K562 (cell line): ENCODE measurements at regions not wholly inside any gene's neighbourhood (a gene's known extent, or its start where the extent isn't known, plus 50 kb on each side); places are given as distances from the start of the nearest gene placed in this dataset.
"Not testable (repeated sequence)": the region's sequence is repeated elsewhere in the genome, so short reads cannot be mapped to it uniquely, and the experiment has no call there.

Source experiments
- ATAC-seq: fragments of 200-7000 bp; cut with Tn5 transposase; 3 replicates; pipeline ENCODE4 v1.9.1; 2020; ENCODE audit warnings: moderate library complexity
- BruUV-seq: library from RNA; stranded (reverse); fragments of 400-500 nt; replicated peaks from 2 replicates; lab custom pipeline; 2021; lab: Mats Ljungman, UMichigan
- CTCF ChIA-PET: fragments of 300-600 bp; formaldehyde crosslinking; extraction: SDS; loops from one replicate; lab custom pipeline; 2021; ENCODE audit warnings: low intra/inter-chr PET ratio; lab: Yijun Ruan, JAX
- POLR2A ChIA-PET: fragments of 300-600, 350-650 bp; sonication (Branson Sonifier 250); formaldehyde crosslinking; extraction: SDS; loops from one replicate; lab custom pipeline; 2021; ENCODE audit warnings: antibody characterized with exemption, inconsistent platforms; lab: Yijun Ruan, JAX
- DNase-seq, 4 experiments: peaks; one replicate each; pipeline versions ENCODE4 v3.0.0 to v3.0.0-alpha.2; 2011 to 2018; ENCODE audit warnings: low spot score in 3 of 4, mixed read lengths in 3 of 4; ENCODE audit errors: extremely low read depth in 1 of 4
- FAIRE-seq: peaks from 2 replicates; lab custom pipeline; 2011; peaks lifted over from hg19 to GRCh38; lab: Jason Lieb, UNC
- H2AFZ ChIP-seq: 2 replicates; pipeline ENCODE4 v1.6.0; 2011; ENCODE audit warnings: low read depth, low read length, control low read depth, inconsistent platforms
- H3K27ac ChIP-seq: fragments of 200-600 bp; 3 replicates; pipeline ENCODE4 v1.8.0; 2011; ENCODE audit warnings: low read depth, mild to moderate bottlenecking, control low read depth, inconsistent platforms, low read length, moderate library complexity, mixed read lengths; ENCODE audit errors: extremely low read depth
- H3K27me3 ChIP-seq, 2 experiments: fragments of 300-600 bp in 1 of 2; 2 replicates in 1 of 2; 3 replicates in 1 of 2; pipeline versions ENCODE4 v1.6.0 to v1.8.0; 2011; ENCODE audit warnings: inconsistent platforms in 2 of 2, low read length in 2 of 2, mild to moderate bottlenecking in 1 of 2, mixed read lengths in 1 of 2, moderate library complexity in 1 of 2; ENCODE audit not compliant: control insufficient read depth in 2 of 2, insufficient read depth in 2 of 2
- H3K36me3 ChIP-seq: fragments of 300-600 bp; 3 replicates; pipeline ENCODE4 v1.8.0; 2011; ENCODE audit warnings: mild to moderate bottlenecking, low read length, inconsistent platforms; ENCODE audit not compliant: control insufficient read depth, insufficient read depth
- H3K4me1 ChIP-seq, 2 experiments: fragments of 200-600 bp in 1 of 2; replicated peaks in 1 of 2; 2 replicates in 1 of 2; 3 replicates in 1 of 2; pipeline versions ENCODE4 v1.5.1 to v1.8.0; 2011; ENCODE audit warnings: inconsistent platforms in 2 of 2, low read length in 2 of 2, mild to moderate bottlenecking in 1 of 2, mixed read lengths in 1 of 2, moderate library complexity in 1 of 2; ENCODE audit not compliant: control insufficient read depth in 2 of 2, insufficient read depth in 2 of 2
- H3K4me2 ChIP-seq: 2 replicates; pipeline ENCODE4 v1.6.1; 2011; ENCODE audit warnings: low read length, control low read depth, inconsistent platforms, mixed read lengths; ENCODE audit not compliant: insufficient read depth
- H3K4me3 ChIP-seq: fragments of 200-600 bp; sonication (generic), shearing (Covaris generic); 2 replicates; pipeline ENCODE4 v1.5.1; 2016; ENCODE audit warnings: control low read depth, inconsistent platforms
- H3K79me2 ChIP-seq: fragments of 200-600 bp; 3 replicates; pipeline ENCODE4 v1.8.0; 2011; ENCODE audit warnings: low read length, inconsistent platforms; ENCODE audit not compliant: control insufficient read depth, insufficient read depth
- H3K9ac ChIP-seq, 2 experiments: 2 replicates each; pipeline versions ENCODE4 v1.6.0 to v1.6.1; 2011; ENCODE audit warnings: low read depth in 2 of 2, low read length in 2 of 2, control low read depth in 1 of 2, inconsistent platforms in 1 of 2, mild to moderate bottlenecking in 1 of 2, mixed read lengths in 1 of 2; ENCODE audit not compliant: insufficient read depth in 1 of 2
- H3K9me1 ChIP-seq: one replicate; pipeline ENCODE4 v1.6.0; 2011; ENCODE audit warnings: inconsistent platforms, mild to moderate bottlenecking, low read length, moderate library complexity; ENCODE audit not compliant: control insufficient read depth, insufficient read depth
- H3K9me3 ChIP-seq: replicated peaks from 2 replicates; pipeline ENCODE4 v1.5.1; 2011; ENCODE audit warnings: low read depth, low read length, inconsistent platforms; ENCODE audit not compliant: control insufficient read depth, insufficient read depth
- H4K20me1 ChIP-seq: replicated peaks from 2 replicates; pipeline ENCODE4 v1.6.1; 2011; ENCODE audit warnings: low read length, inconsistent platforms, mixed read lengths; ENCODE audit not compliant: control insufficient read depth, insufficient read depth
- CBX5 ChIP-seq: IDR thresholded peaks from 2 replicates; pipeline ENCODE4 v1.6.1; 2014; ENCODE audit warnings: low read depth, borderline replicate concordance
- ELF2 ChIP-seq: fragments of 250-450 bp; sonication (Bioruptor Pico); IDR thresholded peaks from 2 replicates; pipeline ENCODE4 v1.5.0; 2021; ENCODE audit warnings: mild to moderate bottlenecking
- KLF10 ChIP-seq: fragments of 250-450 bp; sonication (Bioruptor Pico); IDR thresholded peaks from 2 replicates; pipeline ENCODE4 v1.6.1; 2021; ENCODE audit warnings: matching md5 sums
- MCM3 ChIP-seq: fragments of 450-650 bp; IDR thresholded peaks from 2 replicates; pipeline ENCODE4 v1.6.1; 2016
- MXD1 ChIP-seq: fragments of 250-450 bp; sonication (Bioruptor Pico); IDR thresholded peaks from 2 replicates; pipeline ENCODE4 v1.8.0; 2021; ENCODE audit warnings: borderline replicate concordance, mild to moderate bottlenecking, moderate library complexity; ENCODE audit not compliant: poor library complexity, severe bottlenecking
- NCOA1 ChIP-seq: fragments of 450-650 bp; IDR thresholded peaks from 2 replicates; pipeline ENCODE4 v1.6.1; 2016; ENCODE audit warnings: low read depth
- NCOA2 ChIP-seq, 2 experiments: fragments of 450-650 bp; IDR thresholded peaks; 2 replicates each; pipeline ENCODE4 v1.6.1; 2018; ENCODE audit warnings: mild to moderate bottlenecking in 2 of 2, moderate library complexity in 1 of 2; ENCODE audit not compliant: partially characterized antibody in 2 of 2
- NCOA6 ChIP-seq: fragments of 450-650 bp; IDR thresholded peaks from 2 replicates; pipeline ENCODE4 v1.6.1; 2017; ENCODE audit warnings: mild to moderate bottlenecking
- NR2C2 ChIP-seq, 2 experiments: fragments of 200-800 bp in 1 of 2; sonication (Bioruptor generic) in 1 of 2; sonication (generic) in 1 of 2; formaldehyde crosslinking in 1 of 2; IDR thresholded peaks; 2 replicates each; pipeline versions ENCODE4 v1.6.1 to v1.8.0; 2016 to 2022; ENCODE audit warnings: mild to moderate bottlenecking in 1 of 2, missing compliant biosample characterization in 1 of 2, missing genetic modification characterization in 1 of 2, missing genetic modification reagents in 1 of 2
- NRF1 ChIP-seq, 2 experiments: fragments of 450-650 bp; IDR thresholded peaks in 1 of 2; conservative IDR thresholded peaks in 1 of 2; 2 replicates each; pipeline ENCODE4 v1.6.1; 2014; ENCODE audit warnings: mild to moderate bottlenecking in 2 of 2
- PCBP2 ChIP-seq: fragments of 200-400 bp; formaldehyde crosslinking; IDR thresholded peaks from 2 replicates; pipeline ENCODE4 v1.6.1; 2018; ENCODE audit warnings: low read length, low read depth, mild to moderate bottlenecking, moderate library complexity; ENCODE audit not compliant: poor library complexity, severe bottlenecking
- PKNOX1 ChIP-seq: fragments of 450-650 bp; IDR thresholded peaks from 2 replicates; pipeline ENCODE4 v1.6.1; 2016
- SRF ChIP-seq, 2 experiments: fragments of 250-450, 450-650 bp in 1 of 2; sonication (Bioruptor Pico) in 1 of 2; sonication (generic) in 1 of 2; formaldehyde crosslinking; IDR thresholded peaks; 2 replicates each; pipeline versions ENCODE4 v1.5.0 to v1.5.1; 2020 to 2022; ENCODE audit warnings: mild to moderate bottlenecking in 1 of 2, missing genetic modification reagents in 1 of 2
- ZNF146 ChIP-seq: IDR thresholded peaks from one replicate; pipeline ENCODE4 v1.6.1; 2018; ENCODE audit warnings: missing compliant biosample characterization; ENCODE audit not compliant: unreplicated experiment
- ZNF239 ChIP-seq: fragments of 250-450 bp; sonication (Bioruptor Pico); IDR thresholded peaks from 2 replicates; pipeline ENCODE4 v1.4.0; 2020; ENCODE audit warnings: mild to moderate bottlenecking
- ZNF436 ChIP-seq: fragments of 250-450, 450-650 bp; sonication (Bioruptor Pico); formaldehyde crosslinking; IDR thresholded peaks from 2 replicates; pipeline ENCODE4 v1.7.0; 2020; ENCODE audit warnings: mild to moderate bottlenecking
- WGBS: fragments of 100-300 bp; shearing (Covaris generic); methylation state at CpG from one replicate; pipeline ENCODE4 v1.1.6; 2016; ENCODE audit warnings: low coverage, mixed read lengths; ENCODE audit not compliant: insufficient coverage; ENCODE audit errors: missing lambda C conversion rate; 5-methylcytosine and 5-hydroxymethylcytosine counted together
- in situ Hi-C: fragments of 300-500 bp; cut with MboI; formaldehyde crosslinking; loops from 4 replicates; pipeline ENCODE4 v1.15.0; 2018; ENCODE audit warnings: inconsistent platforms, mixed read lengths
- intact Hi-C: fragments of 100-400 bp; cut with micrococcal nuclease; formaldehyde crosslinking; loops from 2 replicates; pipeline ENCODE4 v1.14.2; 2022
- TF ChIP-seq, protein P1 (sequence below), 2 experiments: IDR thresholded peaks in 1 of 2; conservative IDR thresholded peaks in 1 of 2; 2 replicates each; pipeline ENCODE4 v1.6.1; 2016; ENCODE audit warnings: low read depth in 2 of 2, mild to moderate bottlenecking in 1 of 2, missing compliant biosample characterization in 1 of 2, missing genetic modification characterization in 1 of 2, moderate library complexity in 1 of 2

DNA sequence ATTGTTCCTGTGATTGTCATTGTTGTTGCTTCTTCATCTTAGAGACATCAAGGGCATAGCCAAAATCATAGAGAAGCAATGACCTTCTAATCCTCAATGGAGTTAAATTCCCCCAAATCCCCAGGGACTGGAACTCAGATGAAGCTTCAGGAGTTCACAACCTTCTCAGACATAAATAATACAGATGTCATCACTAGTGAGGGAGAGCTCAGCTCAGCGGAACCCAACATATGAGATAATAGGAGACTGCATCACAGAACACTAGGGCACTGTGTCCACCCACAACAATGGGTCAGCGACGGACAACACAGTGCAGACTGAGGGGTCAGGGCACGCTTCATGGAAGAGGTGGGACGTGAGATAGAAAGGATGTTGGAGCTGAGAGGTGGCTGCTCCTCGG lies 1290.4 kb upstream of the TMEM132C start (continued):
- TF ChIP-seq, protein P1, sequence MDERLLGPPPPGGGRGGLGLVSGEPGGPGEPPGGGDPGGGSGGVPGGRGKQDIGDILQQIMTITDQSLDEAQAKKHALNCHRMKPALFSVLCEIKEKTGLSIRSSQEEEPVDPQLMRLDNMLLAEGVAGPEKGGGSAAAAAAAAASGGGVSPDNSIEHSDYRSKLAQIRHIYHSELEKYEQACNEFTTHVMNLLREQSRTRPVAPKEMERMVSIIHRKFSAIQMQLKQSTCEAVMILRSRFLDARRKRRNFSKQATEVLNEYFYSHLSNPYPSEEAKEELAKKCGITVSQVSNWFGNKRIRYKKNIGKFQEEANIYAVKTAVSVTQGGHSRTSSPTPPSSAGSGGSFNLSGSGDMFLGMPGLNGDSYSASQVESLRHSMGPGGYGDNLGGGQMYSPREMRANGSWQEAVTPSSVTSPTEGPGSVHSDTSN (CRISPR knock-in tag; IDR thresholded peaks at IDR 0.05; ENCODE audit: low read depth), result no peak
- TF ChIP-seq, protein P1 (tag; conservative IDR thresholded peaks at IDR 0.05; ENCODE audit: low read depth), result peak; percentile 89
- TF ChIP-seq SRF (CRISPR knock-in tag; IDR thresholded peaks at IDR 0.05) (no peak), NCOA1 (no peak), MCM3 (no peak), ZNF146 (no peak), NCOA2 (IDR thresholded peaks at IDR 0.05; ENCODE audit: partially characterized antibody in 2 of 2) (no peak), ZNF436 (CRISPR knock-in tag) (no peak), ZNF239 (CRISPR knock-in tag) (no peak), NR2C2 (CRISPR knock-in tag; IDR thresholded peaks at IDR 0.05) (no peak), NR2C2 (tag; IDR thresholded peaks at IDR 0.05) (peak; percentile 62; the same call in 1 of the 2 replicates), ELF2 (CRISPR knock-in tag) (no peak), PCBP2 (no peak), MXD1 (CRISPR knock-in tag) (no peak), KLF10 (CRISPR knock-in tag) (no peak), NCOA6 (no peak), CBX5 (no peak), PKNOX1 (0 out of 2 replicates have a peak, but pooled peaks have one; percentile 20), NRF1 (conservative IDR thresholded peaks at IDR 0.05 in 1 of 2, IDR thresholded peaks at IDR 0.05 in 1 of 2) (no peak)
- TF ChIP-seq, all 486 proteins: peak for 6

DNA sequence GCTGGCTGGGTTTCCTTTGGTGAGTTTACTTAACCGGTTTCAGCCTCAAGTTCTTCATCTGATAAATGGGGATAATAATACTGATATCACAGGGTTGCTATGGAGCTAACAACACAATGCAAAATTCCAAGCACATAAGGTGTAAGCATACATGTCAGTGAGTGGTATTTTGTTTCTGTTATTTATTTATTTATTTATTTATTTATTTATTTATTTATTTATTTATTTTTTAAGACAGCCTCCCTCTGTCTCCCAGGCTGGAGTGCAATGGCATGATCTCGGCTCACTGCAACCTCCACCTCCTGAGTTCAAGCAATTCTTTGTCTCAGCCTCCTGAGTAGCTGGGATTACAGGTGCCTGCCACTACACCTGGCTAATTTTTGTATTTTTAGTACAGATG lies 1287.4 kb upstream of the TMEM132C start:
- POLR2A ChIA-PET, ATAC-seq, H2AFZ ChIP-seq, FAIRE-seq, H3K4me1 ChIP-seq, H3K36me3 ChIP-seq, H3K27me3 ChIP-seq, in situ Hi-C loops, H3K9me3 ChIP-seq, DNase-seq, CTCF ChIA-PET, H3K79me2 ChIP-seq, H3K27ac ChIP-seq, BruUV-seq, H3K4me3 ChIP-seq, H3K9ac ChIP-seq, H3K9me1 ChIP-seq, H3K4me2 ChIP-seq, H4K20me1 ChIP-seq: not testable (repeated sequence)
- intact Hi-C loops, result loop anchor here (5.0 kb wide), 1 partner anchor 92 kb away; no protein-coding TSS in a partner anchor
- WGBS, result 20% methylated on average over 2 of the region's 2 CpGs
